ENCODE measurements at regions not wholly inside any gene's neighbourhood (a gene's known extent, or its start where the extent isn't known, plus 50 kb on each side); places are given as distances from the start of the nearest gene placed in this dataset.

GRCh38 chr4:123166023-123166422, 230.6 kb upstream of the SPRY1 start:
- no peak for TF ChIP-seq CTCF (conservative IDR thresholded peaks at IDR 0.05; ENCODE audit: low read depth, low read length)
- no peak for TF ChIP-seq EZH2 (IDR thresholded peaks at IDR 0.05; ENCODE audit: borderline replicate concordance, low read depth, low read length, poor library complexity, severe bottlenecking)

Measured in A673 (cell line).